ENCODE measurements at regions not wholly inside any gene's neighbourhood (a gene's known extent, or its start where the extent isn't known, plus 50 kb on each side); places are given as distances from the start of the nearest gene placed in this dataset.
"Not testable (repeated sequence)": the region's sequence is repeated elsewhere in the genome, so short reads cannot be mapped to it uniquely, and the experiment has no call there.

DNA sequence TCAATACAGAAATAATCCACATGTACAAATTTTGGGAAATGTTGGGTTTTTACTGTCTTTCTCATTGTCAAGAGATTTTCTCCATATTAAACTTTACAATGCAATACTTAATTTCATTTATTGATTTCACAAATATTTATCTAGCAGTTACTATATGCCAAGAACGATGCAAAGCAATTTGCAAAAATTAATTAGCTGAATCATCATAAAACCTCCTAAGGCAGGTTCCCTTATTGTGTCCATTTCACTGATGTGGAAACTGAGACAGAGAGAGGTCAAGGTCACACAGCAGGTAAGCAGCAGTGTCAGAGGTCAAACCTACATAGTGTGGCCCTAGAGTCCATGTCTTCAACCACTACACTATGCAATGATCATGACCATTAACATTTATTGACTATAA, 286.8 kb upstream of the AUTS2 start:
- no peak for DNase-seq

DNA sequence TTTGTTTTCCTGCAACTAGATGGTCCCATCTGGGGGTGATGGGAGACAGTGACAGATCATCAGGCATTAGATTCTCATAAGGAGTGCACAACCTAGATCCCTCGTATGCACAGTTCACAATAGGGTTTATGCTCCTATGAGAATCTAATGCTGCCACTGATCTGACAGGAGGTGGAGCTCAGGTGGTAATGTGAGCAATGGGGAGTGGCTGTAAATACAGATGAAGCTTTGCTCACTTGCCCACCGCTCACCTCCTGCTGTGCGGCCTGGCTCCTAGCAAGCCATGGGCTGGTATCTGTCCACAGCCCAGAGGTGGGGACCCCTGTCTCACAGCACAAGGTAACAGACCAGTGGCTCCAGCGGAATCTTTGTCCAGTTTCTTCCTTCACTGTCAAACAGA, 284.4 kb upstream of the AUTS2 start:
- not testable (repeated sequence) for DNase-seq

DNA sequence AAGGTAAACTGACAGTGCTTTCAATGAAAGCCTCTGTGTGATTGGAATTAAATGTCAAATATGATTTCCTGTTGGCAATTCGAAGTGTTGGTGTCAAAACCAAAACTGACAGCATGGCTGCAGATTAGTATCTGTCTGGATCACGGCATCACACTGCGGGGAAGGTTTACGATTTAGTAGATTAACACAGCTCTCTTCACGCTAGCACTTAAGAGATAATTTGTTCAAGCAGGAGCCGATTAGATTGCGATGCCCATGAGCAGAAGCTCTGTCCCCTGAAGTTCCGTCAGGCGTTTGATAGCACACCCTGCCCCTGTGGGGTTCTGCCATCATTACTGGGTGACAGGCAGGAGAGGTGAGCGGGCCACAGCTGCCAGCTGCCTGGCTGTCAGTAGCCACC, 279.5 kb upstream of the AUTS2 start:
- no peak for DNase-seq

DNA sequence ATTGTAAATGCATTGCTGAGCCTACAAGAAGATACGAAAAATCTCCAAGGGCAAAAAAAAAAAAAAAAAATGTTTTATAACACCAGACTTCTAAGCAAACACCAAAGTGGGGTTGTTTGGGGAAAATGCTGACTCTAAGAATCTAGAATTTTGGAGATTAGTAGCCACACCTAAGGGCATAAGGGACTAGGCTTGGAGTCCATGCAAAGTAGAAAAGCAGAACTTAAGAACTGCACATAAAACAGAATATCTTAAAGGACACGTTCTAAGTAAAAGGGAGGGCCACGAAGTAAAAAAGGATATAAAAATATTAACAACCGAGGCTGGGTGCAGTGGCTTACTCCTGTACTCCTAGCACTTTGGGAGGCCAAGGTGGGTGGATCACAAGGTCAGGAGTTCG, 269.8 kb upstream of the AUTS2 start:
- no peak for DNase-seq

DNA sequence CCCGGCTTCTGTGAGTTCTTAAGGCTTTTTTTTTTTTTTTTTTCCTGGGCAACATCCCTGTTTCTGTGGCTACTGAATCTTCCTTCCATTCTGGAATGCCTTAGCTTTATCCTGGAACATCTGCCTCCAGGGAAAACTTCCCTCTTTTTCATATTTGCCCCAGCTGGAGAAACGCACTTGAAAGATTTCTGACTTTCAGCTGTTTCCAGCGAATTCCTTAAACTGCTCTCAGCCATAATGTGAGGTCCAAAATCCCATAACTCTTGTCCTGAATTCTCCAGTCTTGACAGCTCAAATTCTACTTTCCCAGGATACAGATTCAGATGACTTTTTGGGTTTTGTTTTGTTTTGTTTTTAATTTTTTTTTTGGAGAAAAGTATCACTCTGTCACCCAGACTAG, 263.6 kb upstream of the AUTS2 start:
- no peak for DNase-seq

DNA sequence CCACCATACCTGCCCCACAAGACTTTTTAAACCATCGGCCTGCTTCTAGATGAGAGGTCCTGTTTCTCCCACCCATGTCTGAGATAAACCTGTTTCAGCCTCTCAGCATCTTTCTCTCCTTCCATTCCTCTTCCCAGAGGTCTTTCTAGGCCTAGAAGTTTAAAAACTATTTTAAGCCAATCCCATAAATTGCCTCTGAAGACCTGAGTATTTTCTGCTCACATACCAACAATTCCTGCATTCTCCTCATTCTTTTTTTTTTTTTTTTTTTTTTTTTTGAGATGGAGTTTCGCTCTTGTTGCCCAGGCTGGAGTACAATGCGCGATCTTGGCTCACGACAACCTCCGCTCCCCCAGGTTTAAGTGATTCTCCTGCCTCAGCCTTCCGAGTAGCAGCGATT, 262.9 kb upstream of the AUTS2 start:
- no peak for DNase-seq

DNA sequence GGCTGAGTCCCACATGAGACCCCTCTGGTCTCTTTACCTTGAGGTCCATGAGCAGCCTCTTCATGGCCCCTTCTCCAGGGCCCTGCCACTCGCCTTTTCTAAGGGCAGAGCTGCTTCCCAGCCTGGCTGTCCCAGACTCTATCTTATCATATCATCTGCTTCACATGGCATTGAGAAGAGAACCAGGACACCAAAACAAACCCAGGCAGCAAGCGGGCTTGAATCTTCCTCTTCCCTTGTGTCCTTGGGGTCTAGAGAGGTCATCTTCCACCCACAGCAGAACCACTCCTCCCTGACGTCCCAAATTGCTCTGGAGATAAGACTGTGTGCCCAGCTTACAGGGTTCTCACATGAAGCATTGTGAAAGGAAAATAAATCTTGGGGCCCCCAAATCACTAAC, 261.3 kb upstream of the AUTS2 start:
- no peak for DNase-seq

DNA sequence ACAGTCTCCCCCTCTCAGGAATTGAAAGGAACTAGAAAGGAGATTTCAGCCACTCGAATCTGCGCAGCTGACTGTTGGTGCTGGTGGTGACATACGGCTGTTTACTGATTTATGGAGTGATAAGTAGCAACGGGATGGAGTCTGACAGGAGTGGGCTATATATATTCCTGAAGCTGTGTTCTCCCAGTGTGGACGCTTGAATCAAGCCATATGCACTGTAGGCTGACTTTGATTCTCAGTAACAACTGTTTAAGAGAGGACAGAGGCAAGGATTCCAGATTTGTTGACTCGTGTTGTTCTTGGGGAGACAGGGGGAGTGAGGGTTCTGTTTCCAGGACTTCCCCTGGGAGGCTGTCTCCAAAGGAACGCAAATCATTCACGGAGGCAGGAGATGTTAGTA, 260.1 kb upstream of the AUTS2 start:
- no peak for DNase-seq

DNA sequence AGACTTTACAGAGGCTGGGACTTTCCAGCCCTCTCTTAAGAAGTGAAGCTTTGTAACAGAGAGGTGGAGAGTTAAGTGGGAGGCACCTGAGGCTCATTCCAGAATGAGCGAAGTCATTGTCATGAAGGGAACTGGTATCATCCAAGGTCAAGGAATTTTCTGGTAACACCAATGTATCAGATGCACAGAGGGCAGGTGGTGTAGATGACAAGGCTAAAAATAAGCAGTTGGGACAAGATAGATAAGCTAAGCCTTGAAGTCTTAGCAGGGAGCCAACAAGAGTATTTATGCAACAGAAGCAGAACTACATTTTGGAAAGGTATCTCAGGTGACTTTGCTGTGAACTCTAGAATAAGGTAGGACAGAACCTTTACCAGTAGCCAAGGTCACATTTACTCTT, 257.0 kb upstream of the AUTS2 start:
- no peak for DNase-seq

DNA sequence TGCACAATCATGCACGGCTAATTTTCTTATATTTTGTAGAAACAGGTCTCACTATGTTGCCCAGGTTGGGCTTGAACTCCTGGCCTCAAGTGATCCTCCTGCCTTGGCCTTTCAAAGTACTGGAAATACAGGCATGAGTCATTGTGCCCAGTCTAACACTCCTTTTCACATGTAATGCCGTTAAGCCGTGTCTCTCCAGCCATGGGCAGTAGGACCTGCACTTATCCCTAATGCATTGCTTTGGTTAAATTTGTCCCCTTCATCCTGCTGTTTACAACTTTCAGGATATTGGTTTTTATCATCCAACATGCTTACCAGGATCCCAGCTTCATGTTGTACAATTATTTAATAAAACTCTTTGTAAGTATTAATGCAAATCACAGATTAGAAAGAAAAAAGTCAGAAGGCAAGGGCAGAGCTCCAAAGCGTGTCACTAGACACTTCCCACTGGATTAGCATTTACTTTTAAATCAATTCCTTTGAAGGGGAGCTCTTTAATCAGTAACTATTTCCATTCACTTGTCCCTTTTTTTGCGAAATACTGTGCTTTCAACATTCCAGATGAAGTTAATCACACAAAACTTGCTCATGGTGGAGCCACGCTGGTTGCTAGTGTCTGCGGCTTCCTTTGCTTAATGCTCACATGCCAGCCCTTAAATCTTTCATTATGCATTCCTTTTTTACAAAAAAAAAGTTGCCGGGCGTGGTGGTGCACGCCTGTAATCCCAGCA, 256.0 kb upstream of the AUTS2 start:
- DNase-seq: no peak

DNA sequence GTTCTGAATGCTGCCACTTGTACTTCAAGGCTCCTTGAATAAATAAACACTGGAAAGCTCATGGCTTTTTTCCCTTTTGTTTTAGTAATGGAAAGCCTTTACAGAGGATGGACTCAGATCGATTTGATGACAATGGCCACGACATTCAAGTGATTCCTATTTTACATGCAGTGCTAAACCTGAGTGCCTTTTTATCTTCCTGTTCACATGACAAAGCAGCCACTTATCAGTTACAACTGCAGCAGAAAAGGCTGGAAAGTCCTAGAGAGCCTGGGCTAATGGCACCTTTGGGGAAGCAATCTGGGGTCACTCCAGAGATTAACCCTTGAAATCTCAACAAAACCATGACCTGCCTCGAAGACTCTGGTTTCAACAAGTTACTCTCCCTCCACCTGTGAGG, 249.0 kb upstream of the AUTS2 start:
- DNase-seq: no peak

DNA sequence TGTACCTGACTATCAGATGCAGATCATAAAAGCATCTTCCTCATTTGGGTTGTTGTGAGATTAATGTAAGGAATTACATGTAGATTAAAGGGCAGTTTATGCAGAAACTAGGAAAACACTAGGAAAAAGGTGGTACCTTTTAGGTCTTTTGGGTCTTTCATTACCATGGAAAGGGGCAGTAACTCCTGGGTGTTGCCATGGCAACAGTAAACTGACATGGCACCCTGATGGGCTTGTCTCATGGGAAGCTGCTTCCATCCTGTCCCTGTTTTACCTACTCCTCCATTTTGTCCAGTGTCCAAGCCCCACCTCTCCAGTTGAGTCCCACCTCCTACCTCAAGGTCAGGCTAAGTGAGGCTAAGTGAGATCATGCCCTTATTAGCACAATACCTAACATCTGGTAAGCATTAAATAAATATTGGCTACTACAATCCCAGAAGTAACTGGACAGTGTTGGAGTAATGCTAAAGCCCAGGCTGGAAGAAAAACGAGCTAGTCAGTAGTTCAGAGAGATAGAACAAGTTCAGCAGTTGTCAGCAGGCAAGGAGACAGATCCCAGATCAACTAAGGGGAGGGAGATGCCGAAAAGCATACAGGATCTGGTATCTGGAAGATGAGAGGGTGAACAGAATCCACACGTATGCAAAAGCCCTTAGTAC, 240.0 kb upstream of the AUTS2 start:
- DNase-seq: no peak

DNA sequence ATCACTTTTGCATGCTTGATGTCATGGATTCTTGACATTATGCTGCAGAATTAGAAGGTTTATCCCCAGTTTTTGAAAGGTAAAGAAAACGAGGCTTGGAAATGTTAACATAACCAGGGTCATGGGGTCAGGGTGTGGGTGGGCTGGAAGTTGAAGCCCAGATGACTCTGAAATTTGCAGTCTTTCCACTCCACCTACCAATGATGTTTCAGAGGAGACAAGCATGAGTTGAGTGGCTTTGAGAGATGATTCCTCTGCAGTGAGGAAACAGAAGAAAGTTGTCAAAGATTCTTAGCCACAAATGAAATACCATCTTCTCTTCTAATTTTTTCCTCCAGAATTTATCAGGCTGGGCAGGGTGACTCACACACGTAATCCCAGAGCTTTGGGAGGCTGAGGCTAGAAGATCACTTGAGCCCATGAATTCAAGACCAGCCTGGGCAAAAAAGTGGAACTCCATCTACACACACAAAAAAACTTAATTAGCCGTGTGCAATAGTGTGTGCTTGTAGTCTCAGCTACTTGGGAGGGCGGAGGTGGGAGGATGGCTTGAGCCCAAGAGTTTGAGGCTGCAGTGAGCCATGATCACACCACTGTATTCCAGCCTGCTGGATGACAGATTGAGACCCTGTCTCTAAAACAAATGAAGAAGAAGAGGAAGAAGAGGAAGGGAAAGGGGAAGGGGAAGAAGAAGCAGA, 239.1 kb upstream of the AUTS2 start:
- no peak for DNase-seq

DNA sequence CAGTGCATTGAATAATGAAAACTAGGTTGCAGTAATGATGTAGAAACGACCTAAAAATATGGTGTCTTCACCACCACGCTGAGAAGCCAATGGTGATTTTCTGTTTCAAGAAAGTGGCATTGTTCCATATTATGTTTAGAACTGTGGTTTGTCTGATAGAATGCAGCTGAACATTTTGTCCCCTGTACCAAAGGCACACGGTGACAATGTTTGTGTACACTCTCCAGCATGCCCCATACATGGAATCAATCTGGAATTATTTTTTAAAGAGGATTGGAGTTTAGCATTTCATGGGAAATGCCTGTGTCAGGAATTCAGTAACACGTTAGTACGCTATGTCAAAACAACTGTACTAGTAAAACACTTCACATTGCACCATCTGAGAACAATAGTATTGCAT, 237.4 kb upstream of the AUTS2 start:
- no peak for DNase-seq

DNA sequence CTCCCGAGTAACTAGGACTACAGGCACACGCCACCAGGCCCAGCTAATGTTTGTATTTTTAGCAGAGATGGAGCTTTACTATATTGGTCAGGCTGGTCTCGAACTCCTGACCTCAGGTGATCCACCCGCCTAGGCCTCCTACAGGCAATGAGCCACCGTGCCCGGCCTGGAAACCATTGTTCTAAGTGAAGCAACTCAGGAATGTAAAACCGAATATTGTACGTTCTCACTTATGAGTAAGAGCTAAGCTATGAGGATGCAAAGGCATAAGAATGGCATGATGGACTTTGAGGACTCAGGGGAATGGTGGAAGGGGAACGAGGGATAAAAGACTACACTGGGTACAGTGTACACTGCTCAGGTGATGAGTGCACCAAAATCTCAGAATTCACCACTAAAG, 235.1 kb upstream of the AUTS2 start:
- no peak for DNase-seq

DNA sequence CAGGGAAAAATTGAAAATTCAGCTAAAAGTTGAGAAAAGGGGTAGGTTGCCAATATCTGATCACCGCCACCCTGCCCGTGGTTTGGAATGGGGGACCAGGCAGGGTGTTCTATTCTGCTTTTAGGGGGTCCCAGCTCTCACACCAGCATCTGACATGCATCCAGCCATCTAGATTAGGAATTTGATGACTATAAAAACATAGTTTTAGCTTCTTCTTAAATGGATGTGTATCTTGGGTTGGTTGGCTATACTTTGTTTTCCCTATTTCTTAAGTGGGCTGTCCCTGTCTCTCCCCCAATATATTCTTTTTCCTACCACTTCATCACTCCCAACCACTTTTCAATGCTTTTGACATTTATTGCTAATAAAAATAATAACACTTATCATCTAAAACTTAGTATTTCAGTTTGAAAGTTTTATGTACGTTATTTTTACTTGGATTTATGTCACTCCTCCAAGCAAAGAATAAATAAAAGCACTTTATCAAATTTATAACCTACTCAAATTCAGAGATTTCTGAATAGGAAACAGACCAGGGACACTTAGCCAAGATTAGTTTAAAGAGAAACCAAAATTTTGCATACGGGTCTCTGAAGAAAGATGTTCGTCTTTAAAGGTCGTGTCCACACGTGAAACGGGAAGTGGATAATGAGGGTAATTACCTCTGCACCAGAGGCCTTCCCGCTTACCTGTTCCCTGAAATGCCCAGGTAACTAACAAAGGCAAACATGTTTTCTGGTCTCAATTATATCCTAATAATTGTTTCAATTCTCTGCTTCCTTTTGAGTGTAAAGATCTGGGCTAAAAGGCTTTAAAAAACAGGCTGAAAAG, 233.2 kb upstream of the AUTS2 start:
- DNase-seq: no peak

DNA sequence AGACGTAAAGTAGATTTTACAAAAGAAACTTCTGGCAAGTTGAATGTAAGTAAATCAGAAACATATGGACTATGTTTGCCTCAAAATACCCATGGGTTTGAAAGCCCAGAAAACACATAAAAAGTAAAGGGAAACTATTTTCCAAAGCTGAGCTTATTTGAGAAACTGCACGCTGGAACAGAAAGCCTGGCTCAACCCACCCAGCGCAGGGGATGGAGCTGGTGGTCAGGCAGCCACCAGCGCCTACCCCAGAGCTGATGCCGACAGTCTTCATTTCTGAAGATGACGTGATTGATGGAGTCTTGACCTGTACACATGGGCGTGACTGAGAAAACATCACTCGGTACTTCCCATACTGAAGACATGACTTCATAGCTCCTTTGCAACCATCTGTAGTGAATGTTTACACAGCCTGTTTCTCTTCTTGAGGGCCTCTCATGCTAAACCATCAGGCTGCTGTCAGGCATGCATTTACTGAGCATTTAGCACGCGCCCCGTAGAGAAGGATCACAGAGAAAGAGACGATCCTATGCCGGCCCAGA, 232.6 kb upstream of the AUTS2 start:
- DNase-seq: no peak

DNA sequence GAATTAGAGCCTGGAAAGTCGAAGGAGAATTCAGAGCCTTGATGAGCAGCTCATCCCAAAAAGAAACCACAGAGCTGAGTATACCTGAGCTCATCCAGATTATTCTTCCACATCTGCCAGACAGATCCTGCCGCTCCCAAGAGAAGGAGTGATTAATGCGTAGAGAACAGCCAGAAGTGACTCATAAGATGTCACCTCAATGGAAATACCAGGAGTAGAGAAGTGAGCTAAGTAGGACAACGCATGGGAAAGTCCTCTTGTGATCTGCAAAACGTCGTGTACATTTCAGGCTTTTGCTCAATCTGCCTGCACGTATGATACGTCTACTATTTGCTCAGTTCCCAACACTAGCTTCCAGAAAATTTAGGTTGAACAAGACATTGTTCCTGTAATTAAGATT, 230.5 kb upstream of the AUTS2 start:
- DNase-seq: no peak

DNA sequence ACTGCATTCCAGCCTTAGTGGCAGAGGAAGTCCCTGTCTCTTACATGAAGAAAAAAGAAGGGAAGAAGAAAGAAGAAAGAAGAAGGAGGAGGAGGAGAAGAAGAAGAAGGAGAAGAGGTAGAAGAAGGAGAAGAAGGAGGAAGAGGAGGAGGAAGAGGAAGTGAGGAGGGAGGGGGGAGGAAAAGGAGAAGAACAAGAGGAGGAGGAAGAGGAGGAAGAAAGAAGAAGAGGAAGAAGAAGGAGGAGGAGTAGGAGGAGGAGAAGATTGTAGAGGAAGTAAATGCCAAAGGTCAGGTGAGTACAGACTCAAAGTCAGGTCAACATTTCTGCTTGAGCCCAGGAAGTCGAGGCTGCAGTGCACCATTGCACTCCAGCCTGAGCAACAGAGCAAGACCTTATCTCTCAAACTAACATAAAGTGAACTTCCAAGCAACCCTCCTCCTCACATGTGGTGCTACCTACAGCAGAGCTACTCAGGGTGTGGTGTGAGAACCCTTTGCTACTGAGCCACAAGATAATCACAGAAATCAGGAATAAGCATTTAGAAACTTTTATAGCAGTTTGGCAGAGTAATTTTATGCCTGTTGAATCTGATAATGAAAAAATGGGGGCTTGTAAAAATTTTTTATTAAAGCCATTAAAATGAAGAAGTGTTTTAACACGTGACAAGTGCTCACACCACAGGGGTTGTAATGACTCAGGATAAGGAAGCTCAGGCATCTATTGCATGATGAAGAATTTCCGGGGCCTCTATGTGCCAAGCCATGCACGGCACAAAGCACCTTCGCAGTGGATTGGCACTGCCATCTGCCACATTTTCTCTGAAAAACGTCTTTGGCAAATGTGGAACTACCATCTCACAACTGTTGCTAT, 224.9 kb upstream of the AUTS2 start:
- DNase-seq: no peak

DNA sequence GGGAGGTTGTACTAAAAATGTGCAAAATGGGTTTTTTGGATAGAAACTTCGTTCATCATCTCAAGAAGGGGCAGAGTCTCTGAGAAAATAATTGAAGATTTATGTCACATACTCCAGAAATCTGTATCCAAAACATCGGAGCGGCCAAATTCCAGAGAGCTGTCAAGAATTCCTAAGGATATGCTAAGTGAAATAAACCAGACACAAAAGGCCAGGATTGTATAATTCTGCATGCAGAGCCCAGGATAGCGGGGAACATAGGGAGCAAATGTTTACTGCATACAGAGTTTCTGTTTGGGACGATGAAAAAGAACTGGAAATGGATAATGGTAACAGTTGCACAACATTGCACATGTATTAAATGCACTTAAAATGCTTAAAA, 224.2 kb upstream of the AUTS2 start:
- no peak for DNase-seq

DNA sequence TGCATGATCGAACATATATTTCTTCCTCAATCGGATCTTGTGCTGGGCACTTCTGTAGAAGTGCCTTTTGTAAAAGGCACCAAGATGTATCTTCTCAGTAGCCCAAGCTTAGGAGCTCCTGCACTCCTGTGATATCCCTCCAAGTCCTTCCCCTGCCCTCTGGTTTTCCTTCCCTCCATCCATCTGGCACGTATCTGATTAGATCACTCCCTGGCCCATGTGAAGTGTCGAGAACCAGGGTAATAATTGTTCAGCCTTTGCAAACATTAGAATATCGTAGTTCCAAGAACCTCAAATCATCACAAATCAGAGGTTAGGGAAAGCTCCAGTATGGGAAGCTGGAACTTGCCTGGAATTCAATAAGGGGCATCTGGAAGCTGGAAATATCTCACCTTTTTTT, 221.1 kb upstream of the AUTS2 start:
- DNase-seq: no peak

DNA sequence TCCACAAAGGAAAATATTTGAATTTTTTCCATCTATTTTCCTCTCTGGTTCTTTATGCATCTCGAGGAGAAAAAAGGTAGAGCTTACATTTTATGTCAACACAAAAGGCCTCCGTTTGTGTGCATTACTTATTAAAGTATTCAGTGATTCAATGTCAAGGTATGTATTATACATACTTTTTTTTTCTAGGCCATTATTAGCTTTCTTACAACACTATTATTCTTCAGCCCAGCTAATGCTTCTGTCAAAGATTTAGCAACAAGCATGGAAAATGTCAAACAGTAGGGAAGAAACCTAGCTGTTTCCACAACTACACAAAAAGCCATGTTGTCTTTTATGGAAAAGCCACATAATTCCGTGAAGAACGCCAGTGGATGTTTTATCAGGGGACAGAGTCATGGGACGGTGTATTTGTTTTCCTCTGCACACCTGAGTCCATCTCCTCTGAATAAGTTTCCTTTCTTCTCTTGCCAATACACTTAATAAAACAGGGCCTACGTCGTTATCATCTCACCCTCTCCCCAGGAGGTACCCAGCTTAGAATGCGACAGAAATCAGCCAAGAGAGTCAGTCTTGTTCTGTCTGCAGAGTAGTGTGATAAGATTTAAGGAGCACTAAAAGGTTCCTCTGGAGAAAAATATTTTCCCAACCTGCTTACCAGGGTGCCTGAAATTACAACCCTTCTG, 209.7 kb upstream of the AUTS2 start:
- no peak for DNase-seq

Measured in activated T-cell treated with anti-CD3 and anti-CD28 coated beads for 4 hours (primary cell).